ENCODE measurements at regions not wholly inside any gene's neighbourhood (a gene's known extent, or its start where the extent isn't known, plus 50 kb on each side); places are given as distances from the start of the nearest gene placed in this dataset.

GRCh38 chr4:117495802-117496201, 410.4 kb upstream of the TRAM1L1 start:
- no peak for DNase-seq
- H3K27ac Mint-ChIP-seq = no peak overlapping the region
- no peak for ATAC-seq (replicated peaks)
- no peak overlapping the region for H3K4me3 Mint-ChIP-seq
- H3K9me3 Mint-ChIP-seq = no peaks in the 10 kb centered on the region
- no peaks in the 10 kb centered on the region for H3K27me3 Mint-ChIP-seq
- no peaks in the 10 kb centered on the region for H3K4me1 Mint-ChIP-seq
- no peaks in the 10 kb centered on the region for H3K36me3 Mint-ChIP-seq

DNA sequence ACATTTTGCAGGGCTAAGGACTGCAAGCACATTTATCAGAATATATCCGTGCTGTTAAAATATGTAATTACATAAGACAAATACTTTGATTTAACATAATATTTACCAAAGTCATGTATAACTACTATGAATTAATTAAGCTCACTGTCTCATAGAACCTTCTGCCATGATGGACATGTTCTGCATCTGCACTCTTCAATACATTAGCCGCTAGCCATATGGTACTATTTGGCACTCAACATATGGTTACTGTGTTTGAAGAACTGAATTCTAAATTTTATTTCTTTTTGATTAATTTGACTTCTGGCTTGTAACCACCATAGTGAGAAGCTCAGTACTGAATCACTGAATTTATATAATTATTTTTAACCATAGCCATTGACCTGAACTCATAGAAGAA, 427.0 kb upstream of the TRAM1L1 start:
- Mint-ChIP-seq H3K4me3 (no peak overlapping the region), H3K36me3 (no peaks in the 10 kb centered on the region)

GRCh38 chr4:117514391-117515175, 429.2 kb upstream of the TRAM1L1 start:
- no peak for ATAC-seq (replicated peaks)
- H3K27ac Mint-ChIP-seq = no peak overlapping the region

More for the DNA sequence above, 427.0 kb upstream of the TRAM1L1 start:
- DNase-seq = no peak
- ATAC-seq (replicated peaks) = no peak
- H3K9me3 Mint-ChIP-seq = no peaks in the 10 kb centered on the region
- no peaks in the 10 kb centered on the region for H3K4me1 Mint-ChIP-seq
- no peak overlapping the region for H3K27ac Mint-ChIP-seq
- no peaks in the 10 kb centered on the region for H3K27me3 Mint-ChIP-seq

DNA sequence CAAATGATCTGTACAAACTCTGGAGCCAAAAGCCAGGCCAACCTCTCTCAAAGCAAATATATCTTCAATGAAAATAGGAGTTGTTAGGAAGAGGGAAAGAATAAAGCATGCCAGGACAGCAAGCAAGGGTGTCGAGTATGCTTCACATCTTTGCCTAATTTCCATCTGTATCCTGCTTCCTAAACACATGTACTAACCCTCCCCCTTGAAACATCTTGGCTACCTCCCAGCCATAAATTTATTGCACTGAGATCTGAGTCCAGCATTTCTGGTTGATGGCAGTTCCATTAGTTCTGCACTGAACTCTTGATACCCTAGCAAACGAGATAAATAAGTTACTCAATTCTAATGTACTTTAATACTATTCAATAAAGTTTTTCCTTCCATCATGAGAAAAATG, 430.5 kb upstream of the TRAM1L1 start:
- Mint-ChIP-seq H3K9me3 (peaks cover 11 to 13% of the 10 kb centered on the region in 2 donors), H3K4me1 (no peaks in the 10 kb centered on the region), H3K27ac (no peak overlapping the region), H3K36me3 (no peaks in the 10 kb centered on the region), H3K27me3 (no peaks in the 10 kb centered on the region), H3K4me3 (no peak overlapping the region)
- DNase-seq (no peak), ATAC-seq (replicated peaks) (no peak)

More at GRCh38 chr4:117514391-117515175, 429.2 kb upstream of the TRAM1L1 start:
- no peak for DNase-seq
- H3K4me3 Mint-ChIP-seq = no peak overlapping the region
- H3K9me3 Mint-ChIP-seq = peaks cover 5 to 11% of the 10 kb centered on the region in 2 donors
- no peaks in the 10 kb centered on the region for H3K27me3 Mint-ChIP-seq
- no peaks in the 10 kb centered on the region for H3K36me3 Mint-ChIP-seq
- no peaks in the 10 kb centered on the region for H3K4me1 Mint-ChIP-seq

DNA sequence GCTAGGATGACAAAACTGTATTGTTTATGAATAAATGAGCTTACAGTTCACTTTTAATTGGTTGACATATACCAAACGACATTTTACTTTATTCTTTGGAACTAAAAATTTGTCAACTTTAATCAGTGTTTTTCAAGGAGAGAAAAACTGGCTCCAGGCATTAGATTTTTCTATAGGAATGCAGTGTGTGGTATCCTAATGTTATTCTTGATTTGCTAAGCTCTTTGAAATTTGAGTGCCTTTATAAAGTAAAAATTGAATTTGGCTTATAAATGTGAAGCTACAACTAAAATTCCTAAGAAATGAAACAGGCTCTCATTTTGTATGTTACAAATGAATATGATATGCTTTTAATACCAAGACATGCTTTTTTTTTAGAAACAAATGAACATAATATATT, 442.2 kb upstream of the TRAM1L1 start:
- Mint-ChIP-seq H3K4me3 (no peak overlapping the region), H3K27ac (no peak overlapping the region), H3K36me3 (no peaks in the 10 kb centered on the region), H3K27me3 (no peaks in the 10 kb centered on the region), H3K4me1 (no peaks in the 10 kb centered on the region), H3K9me3 (no peaks in the 10 kb centered on the region)
- ATAC-seq (replicated peaks) = no peak
- DNase-seq = no peak

DNA sequence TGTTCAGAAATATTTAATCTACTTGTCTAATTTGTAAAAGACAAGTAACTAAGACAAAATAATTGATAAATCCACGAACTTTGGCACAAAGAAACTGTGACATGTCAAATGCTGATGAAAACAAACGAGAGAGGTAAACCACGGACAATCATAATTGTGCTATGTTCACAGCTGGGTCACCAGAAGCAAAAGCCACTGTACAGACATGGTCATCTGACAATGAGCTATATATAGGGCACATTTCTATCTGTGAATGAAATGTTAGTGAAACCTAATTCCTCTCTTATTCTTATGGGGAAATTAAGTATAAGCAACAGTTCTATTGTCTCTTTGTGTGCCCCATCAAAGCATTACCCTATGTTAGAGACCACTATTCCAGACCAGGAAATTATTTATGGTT, 444.0 kb upstream of the TRAM1L1 start:
- no peak for DNase-seq
- H3K4me1 Mint-ChIP-seq = no peaks in the 10 kb centered on the region
- H3K4me3 Mint-ChIP-seq = no peak overlapping the region
- peaks cover 0 to under 1% of the 10 kb centered on the region in 2 donors for H3K9me3 Mint-ChIP-seq
- no peak overlapping the region for H3K27ac Mint-ChIP-seq
- no peak for ATAC-seq (replicated peaks)
- H3K27me3 Mint-ChIP-seq = no peaks in the 10 kb centered on the region
- H3K36me3 Mint-ChIP-seq = no peaks in the 10 kb centered on the region

DNA sequence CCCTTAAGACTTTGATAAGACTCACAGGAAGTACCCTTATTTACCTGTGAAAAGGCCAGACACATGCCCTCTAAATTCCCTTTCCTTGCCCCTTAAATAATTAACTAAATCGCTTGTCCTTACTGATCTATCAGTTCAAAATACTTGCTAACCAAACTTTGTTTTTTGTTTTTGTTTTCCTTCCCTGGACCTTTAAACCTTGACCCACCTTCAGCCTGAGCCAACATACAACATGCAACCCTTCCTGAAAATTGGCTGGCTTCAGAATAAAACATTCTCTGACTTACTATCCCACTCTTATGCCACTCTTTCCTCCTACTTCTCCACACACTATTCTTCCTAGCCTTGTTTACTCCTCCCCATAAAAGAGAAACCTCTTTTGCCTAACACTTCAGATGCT, 448.1 kb upstream of the TRAM1L1 start:
- Mint-ChIP-seq H3K9me3 (peaks cover 0 to 2% of the 10 kb centered on the region in 2 donors), H3K27ac (no peak overlapping the region), H3K27me3 (no peaks in the 10 kb centered on the region), H3K36me3 (no peaks in the 10 kb centered on the region), H3K4me3 (no peak overlapping the region), H3K4me1 (no peaks in the 10 kb centered on the region)
- DNase-seq (no peak), ATAC-seq (replicated peaks) (no peak)

- H3K9me3 Mint-ChIP-seq = peaks cover 0 to 3% of the 10 kb centered on the region in 2 donors
- H3K4me1 Mint-ChIP-seq = no peaks in the 10 kb centered on the region
- H3K27me3 Mint-ChIP-seq = no peaks in the 10 kb centered on the region
- H3K36me3 Mint-ChIP-seq = no peaks in the 10 kb centered on the region
- H3K4me3 Mint-ChIP-seq = no peak overlapping the region
- DNase-seq = no peak
- no peak for ATAC-seq (replicated peaks)
- H3K27ac Mint-ChIP-seq = no peak overlapping the region
Observed at GRCh38 chr4:117545039-117545438, 459.7 kb upstream of the TRAM1L1 start.

DNA sequence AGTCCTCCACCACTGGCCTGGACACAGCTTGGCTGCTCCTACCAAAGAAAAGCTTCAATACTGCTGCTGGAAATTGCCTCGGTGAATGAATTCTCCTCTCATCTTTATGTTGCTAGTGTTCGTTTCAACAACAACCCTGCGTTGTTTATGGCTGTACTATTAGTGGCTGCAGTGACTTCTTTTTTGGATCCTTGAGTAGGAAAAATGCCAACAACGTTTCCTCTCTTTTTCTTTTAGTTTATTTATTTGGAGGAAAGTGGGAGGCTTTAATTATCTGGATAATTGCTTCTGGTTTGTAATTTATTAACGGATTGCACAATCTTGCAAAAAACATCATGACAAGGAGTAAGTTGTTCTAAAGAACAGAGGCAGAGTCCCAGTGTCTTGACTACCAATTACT, 464.1 kb upstream of the TRAM1L1 start:
- peaks cover 0 to 3% of the 10 kb centered on the region in 2 donors for H3K9me3 Mint-ChIP-seq
- H3K27me3 Mint-ChIP-seq = no peaks in the 10 kb centered on the region
- no peaks in the 10 kb centered on the region for H3K36me3 Mint-ChIP-seq
- H3K4me3 Mint-ChIP-seq = no peak overlapping the region
- H3K4me1 Mint-ChIP-seq = no peaks in the 10 kb centered on the region
- H3K27ac Mint-ChIP-seq = no peak overlapping the region
- DNase-seq (no peak), ATAC-seq (replicated peaks) (no peak)

- H3K4me1 Mint-ChIP-seq = no peaks in the 10 kb centered on the region
- H3K4me3 Mint-ChIP-seq = no peak overlapping the region
- no peaks in the 10 kb centered on the region for H3K36me3 Mint-ChIP-seq
- H3K27ac Mint-ChIP-seq = no peak overlapping the region
- H3K27me3 Mint-ChIP-seq = no peaks in the 10 kb centered on the region
- ATAC-seq (replicated peaks) = no peak
- H3K9me3 Mint-ChIP-seq = peaks cover 0 to 3% of the 10 kb centered on the region in 2 donors
- no peak for DNase-seq
Observed at GRCh38 chr4:117550085-117550484, 464.7 kb upstream of the TRAM1L1 start.

- DNase-seq = no peak
- H3K27me3 Mint-ChIP-seq = no peaks in the 10 kb centered on the region
- no peaks in the 10 kb centered on the region for H3K9me3 Mint-ChIP-seq
- H3K4me3 Mint-ChIP-seq = no peak overlapping the region
- no peaks in the 10 kb centered on the region for H3K36me3 Mint-ChIP-seq
- ATAC-seq (replicated peaks) = no peak
- H3K27ac Mint-ChIP-seq = no peak overlapping the region
- H3K4me1 Mint-ChIP-seq = no peaks in the 10 kb centered on the region
Observed at GRCh38 chr4:117560329-117560728, 474.0 kb upstream of the NDST3 start.

DNA sequence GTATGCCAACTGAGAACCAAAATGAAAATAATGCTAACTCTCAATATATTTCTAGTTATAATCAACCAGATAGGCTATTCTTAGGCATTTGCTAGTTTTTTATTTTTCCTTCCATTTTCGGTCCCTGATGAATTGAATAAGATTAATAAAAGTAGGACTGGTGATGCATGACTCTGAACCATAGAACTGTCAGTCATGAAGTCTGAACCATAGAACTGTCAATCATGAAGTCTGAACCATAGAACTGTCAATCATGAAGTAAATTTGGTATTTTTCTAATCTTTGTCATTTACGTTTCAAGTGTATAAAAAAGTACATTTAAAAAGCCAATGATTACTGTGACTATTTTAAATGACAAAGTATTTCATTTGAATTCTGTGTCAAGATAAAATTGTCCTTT, 460.2 kb upstream of the NDST3 start:
- H3K9me3 Mint-ChIP-seq = peaks cover 0 to 1% of the 10 kb centered on the region in 2 donors
- H3K27me3 Mint-ChIP-seq = no peaks in the 10 kb centered on the region
- H3K27ac Mint-ChIP-seq = no peak overlapping the region

GRCh38 chr4:117575850-117576249, 458.4 kb upstream of the NDST3 start:
- H3K36me3 Mint-ChIP-seq = no peaks in the 10 kb centered on the region
- no peak overlapping the region for H3K27ac Mint-ChIP-seq
- DNase-seq (no peak), ATAC-seq (replicated peaks) (peak; percentile 41 to 57)
- H3K9me3 Mint-ChIP-seq = peaks cover 0 to 1% of the 10 kb centered on the region in 2 donors
- no peak overlapping the region for H3K4me3 Mint-ChIP-seq
- H3K27me3 Mint-ChIP-seq = no peaks in the 10 kb centered on the region
- H3K4me1 Mint-ChIP-seq = no peaks in the 10 kb centered on the region

More for the DNA sequence above, 460.2 kb upstream of the NDST3 start:
- Mint-ChIP-seq H3K36me3 (no peaks in the 10 kb centered on the region), H3K4me1 (no peaks in the 10 kb centered on the region), H3K4me3 (no peak overlapping the region)
- no peak for DNase-seq
- ATAC-seq (replicated peaks) = no peak

DNA sequence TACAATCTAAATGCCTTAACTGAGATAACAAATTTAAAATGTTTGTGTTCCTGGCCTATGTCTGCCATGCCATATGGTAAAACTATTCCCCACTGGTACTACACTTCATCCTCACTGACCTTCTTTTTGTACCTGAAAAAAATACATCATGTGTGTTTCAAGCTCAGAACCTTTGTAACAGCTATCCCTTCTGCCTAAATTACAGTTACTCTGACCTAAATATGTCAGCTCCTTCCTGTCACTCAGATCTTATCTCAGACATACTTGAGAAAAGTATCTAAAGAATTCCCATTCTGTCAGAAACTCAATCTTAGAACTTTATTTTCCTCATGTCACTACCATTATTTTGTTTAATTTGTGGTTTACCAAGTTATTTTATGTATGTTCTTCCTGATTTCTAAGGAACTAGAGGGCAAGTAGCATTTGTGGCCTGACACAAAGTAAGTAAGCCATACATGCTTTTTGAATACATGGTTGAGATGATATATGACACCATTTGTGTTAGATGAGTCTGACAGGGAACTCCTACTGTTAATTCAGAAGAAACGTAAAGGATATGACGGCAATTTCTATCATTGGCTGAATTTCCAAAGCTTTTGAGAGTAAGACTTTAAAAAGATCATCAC, 456.5 kb upstream of the NDST3 start:
- no peak overlapping the region for H3K4me3 Mint-ChIP-seq
- no peak for DNase-seq
- H3K36me3 Mint-ChIP-seq = no peaks in the 10 kb centered on the region
- peaks cover 0 to 4% of the 10 kb centered on the region in 2 donors for H3K9me3 Mint-ChIP-seq
- ATAC-seq (replicated peaks) = no peak
- H3K4me1 Mint-ChIP-seq = no peaks in the 10 kb centered on the region
- H3K27ac Mint-ChIP-seq = no peak overlapping the region
- H3K27me3 Mint-ChIP-seq = no peaks in the 10 kb centered on the region

GRCh38 chr4:117588771-117589170, 445.5 kb upstream of the NDST3 start:
- Mint-ChIP-seq H3K27ac (no peak overlapping the region), H3K9me3 (no peaks in the 10 kb centered on the region), H3K4me3 (no peak overlapping the region), H3K27me3 (no peaks in the 10 kb centered on the region), H3K4me1 (no peaks in the 10 kb centered on the region), H3K36me3 (no peaks in the 10 kb centered on the region)
- no peak for ATAC-seq (replicated peaks)
- DNase-seq = no peak

Measured in stimulated activated naive B cell treated with anti-CD40 and anti-IgM and Interleukin-4, amounts not matched to agents 10 μg/mL and 1 μg/mL and 100 μg/mL, for 72 hours (primary cell).